NCI-H2107 treated with DMSO at 0.1 percent for 48 hours (cell line): ENCODE measurements at regions not wholly inside any gene's neighbourhood (a gene's known extent, or its start where the extent isn't known, plus 50 kb on each side); places are given as distances from the start of the nearest gene placed in this dataset.

Source experiments
- DNase-seq: peaks from one replicate; lab custom pipeline; 2025; ENCODE audit not compliant: unreplicated experiment; lab: John Stamatoyannopoulos, UW

DNA sequence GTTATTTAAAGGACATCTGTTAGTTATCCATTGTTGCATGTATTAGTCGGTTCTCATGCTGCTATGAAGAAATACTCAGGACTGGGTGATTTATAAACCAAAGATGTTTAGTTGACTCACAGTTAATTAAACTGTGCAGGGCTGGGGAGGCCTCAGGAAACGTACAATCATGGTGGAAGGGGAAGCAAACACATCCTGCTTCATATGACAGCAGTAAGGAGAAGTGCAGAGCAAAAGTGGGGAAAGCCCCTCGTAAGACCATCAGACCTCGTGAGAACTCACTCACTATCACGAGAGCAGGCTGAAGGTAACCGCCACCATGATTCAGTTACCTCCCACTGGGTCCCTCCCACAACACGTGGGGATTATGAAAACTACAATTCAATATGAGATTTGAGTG lies 2064.1 kb downstream of the MAT2B start:
- no peak for DNase-seq

DNA sequence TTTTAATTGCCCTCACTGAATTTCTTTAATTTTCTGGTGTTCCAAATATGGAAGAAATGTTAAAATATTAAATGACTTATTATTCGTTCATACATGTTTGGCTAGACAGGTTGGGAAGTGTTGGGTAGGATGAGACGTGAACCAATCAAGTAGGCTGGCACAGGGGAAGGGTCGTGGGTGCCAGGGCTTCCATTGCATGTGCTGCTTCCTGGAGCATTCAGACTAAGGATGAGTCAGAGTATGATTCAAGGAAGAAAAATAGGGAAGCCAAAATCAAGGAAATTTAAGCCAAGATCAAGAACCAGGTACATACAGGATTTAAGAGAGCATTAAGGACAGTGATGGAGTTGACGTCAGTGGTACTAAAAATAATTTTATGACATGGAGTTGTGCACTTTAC lies 2068.0 kb downstream of the MAT2B start:
- DNase-seq: no peak

DNA sequence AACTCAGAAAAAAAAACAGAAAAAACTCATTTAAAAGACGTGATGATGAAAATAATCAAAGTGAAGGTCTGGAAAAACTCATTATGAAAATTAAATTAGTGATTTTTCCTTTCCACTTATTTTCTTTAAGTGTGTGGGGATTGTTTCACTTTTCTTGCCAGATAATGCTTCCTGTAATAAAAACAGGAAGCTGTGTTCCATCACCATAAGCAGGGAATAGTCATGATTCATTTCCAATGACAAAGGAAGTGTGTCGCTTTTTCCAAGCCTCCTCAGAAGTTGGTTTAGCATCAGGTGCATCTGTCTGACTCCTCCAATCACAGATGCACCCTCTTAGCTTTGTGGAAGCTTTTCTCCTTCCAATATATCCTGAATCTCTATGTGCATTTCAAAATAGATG lies 2068.7 kb downstream of the MAT2B start:
- no peak for DNase-seq

DNA sequence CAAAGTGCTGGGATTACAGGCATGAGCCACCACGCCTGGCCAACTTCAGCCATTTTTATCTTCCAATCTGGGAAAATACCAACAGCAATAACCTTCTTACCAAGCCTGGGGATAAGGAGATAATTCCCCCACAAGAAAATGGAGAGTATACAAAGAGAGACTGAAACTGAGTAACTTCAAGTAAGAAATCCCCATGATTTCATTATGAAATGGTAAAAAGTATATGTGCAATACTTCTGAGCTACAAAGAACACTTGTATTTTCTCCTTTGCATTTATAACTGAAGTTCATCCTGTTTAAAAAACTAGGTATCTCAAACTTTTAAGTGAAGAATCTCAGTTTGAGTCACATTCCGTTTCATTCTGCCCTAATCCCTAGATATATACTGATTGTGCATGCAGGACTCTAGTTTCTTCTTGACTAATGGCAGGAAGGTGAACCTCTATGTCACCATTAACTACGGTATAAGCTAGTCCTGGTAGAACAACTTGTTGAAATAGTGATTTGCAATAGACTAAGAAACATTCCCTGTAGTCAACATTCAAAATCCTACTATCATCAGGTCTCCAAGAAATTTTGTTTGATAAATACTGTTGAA lies 2071.4 kb downstream of the MAT2B start:
- DNase-seq: no peak

DNA sequence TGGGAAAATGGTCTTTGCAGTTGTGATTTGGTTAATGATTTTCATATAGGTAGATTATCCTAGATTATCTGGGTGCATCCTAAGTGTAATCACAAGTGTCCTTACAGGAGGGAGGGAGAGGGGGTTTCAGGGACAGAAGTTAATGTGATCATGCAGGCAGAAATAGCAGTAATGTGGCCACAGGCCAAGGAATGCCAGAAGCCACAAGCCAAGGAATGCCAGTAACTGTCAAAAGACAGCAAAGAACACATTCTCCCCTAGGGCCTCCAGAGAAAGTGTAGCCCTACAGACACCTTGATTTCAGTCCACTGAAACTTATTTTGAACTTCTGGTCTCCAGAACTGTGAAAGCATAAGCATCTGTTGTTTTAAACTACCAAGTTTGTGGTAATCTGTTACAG lies 2074.5 kb downstream of the MAT2B start:
- no peak for DNase-seq

DNA sequence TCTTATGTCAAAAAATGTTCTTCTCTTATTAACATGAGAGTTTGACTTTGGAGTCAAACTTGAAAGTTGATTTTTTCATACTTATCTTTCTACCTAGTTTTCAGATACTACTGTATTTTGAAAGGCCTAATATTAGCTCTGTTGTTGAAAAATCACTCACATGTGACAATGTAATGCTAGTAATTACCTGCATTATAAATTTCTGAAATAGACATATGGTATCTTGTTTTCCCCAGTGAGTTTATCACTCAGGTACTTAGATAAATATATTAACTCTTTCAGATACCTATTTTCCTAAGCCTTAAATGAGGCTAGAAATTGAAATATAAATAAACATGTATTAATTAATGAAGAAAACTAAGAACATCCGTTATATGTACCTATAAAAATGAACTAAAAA lies 2089.3 kb downstream of the MAT2B start:
- no peak for DNase-seq

DNA sequence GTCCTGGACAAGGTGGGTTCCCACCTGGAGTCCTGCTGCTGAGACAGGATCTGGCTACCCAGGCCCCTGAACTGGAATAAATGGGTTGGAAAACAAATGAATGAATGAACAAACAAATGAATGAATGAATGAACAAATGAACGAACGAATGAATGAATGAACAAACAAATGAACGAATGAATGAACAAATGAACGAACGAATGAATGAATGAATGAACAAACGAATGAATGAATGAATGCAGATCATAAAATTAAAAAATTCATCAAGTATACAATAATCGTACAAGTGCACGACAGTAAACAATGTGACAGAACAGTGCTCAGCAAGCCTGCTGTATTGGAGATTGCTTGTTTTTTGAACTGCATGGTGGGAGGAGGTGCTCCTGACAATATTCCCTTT lies 2097.1 kb downstream of the MAT2B start:
- no peak for DNase-seq

DNA sequence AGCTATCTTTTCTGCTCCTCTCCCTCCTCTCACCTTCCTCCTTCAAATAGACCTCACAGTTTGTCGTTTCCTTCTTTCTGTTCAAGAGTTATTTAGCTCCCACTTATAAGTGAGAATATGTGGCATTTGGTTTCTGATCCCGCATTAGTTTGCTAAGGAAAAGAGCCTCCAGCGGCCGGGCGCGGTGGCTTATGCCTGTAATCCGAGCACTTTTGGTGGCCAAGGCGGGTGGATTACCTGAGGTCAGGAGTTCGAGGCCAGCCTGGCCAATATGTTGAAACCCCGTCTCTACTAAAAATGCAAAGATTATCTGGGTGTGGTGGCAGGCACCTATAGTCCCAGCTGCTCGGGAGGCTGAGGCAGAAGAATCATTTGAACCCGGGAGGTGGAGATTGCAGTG lies 2101.6 kb downstream of the MAT2B start:
- no peak for DNase-seq

DNA sequence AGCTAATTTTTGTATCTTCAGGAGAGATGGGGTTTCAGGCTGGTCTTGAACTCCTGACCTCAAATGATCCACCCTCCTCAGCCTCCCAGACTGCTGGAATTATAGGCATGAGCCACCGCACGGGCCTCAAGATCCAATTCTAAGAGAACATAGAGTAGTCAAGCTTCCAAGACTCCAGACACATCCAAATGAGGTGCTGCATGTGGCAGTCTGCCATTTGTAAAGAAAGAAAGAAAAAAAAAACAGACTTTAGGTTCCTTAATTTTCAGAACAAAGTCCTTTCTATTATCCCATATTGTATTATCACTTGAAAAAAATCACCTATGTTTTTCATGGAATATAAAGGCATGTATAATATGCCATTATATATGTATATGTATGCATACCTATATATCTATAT lies 2104.5 kb downstream of the MAT2B start:
- DNase-seq: no peak

DNA sequence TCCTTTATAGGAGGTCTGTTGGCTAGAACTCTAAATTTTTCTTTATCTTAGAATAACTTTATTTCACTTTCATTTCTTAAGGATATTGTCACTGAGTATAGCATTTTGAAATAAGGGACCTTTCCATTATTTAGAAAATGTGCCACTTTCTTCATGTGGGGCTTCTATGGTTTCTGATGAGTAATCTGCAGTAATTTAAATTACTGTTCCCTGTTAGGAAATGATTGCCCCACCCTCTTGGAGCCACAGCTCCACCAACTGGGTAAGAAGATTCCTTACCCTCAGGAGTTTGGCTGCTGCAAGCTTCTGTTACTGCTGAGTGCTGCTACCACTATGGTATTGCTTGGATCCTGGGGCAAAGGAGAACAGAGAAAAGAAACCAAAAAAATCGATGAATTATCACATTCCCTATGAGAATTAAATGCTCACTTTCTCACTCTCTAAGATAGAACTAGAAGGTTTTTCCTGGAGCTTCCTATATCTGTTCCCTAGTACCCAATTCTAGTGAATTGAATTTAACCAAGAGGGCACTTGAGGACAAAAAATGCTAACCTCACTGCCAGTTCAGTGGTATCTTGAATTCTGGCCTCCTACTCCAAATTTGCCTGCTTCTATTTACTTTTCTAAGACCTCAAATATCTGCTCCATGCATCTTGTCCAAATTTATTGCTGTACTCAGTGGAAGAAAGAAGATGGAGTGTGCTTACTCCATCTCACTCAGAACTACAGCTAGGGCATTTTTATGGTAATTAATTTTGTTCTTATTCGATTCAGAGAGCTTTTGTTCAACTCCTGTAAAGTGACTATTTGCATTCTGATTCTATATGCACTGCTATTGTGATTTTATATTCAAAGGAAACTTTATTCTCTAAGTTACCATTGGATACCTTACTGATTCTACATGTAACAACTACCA lies 2111.3 kb downstream of the MAT2B start:
- DNase-seq: no peak

DNA sequence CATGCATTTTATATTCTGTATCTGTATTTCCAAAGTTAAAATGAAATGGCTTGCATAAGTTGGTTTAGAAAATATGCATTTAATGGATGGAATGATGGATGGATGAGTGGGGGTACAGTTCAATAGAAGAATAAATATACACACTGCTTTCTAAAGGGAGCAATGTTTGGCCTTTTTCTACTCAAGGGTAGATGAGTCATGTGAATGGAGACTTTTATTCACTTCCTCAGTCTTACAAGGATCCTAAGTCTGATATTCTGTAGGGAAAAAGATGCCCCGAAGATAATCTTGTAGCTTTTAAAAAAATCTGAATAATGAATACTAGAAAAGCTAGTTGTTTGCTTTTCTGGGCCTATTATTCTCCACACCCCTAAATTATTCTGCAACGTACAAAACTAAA lies 2112.1 kb downstream of the MAT2B start:
- no peak for DNase-seq

DNA sequence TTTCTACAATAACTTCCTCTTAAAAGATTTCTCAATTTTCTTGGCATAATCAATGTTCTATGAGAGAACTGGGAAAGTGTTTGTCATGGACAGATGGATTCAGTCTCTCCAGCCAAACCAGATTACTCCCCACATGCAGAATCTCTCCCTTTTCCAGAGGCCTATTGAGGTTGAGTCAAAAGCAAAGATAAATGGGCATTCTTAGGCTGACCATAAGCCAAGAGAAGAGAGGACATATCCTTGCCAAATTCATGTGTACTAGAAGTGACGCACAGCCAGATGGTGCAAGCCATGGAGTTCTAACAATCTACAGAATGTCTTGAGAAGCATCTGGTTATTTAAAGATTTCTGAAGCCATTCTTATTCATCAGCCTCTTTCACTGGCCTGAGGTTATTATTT lies 2115.0 kb downstream of the MAT2B start:
- no peak for DNase-seq

DNA sequence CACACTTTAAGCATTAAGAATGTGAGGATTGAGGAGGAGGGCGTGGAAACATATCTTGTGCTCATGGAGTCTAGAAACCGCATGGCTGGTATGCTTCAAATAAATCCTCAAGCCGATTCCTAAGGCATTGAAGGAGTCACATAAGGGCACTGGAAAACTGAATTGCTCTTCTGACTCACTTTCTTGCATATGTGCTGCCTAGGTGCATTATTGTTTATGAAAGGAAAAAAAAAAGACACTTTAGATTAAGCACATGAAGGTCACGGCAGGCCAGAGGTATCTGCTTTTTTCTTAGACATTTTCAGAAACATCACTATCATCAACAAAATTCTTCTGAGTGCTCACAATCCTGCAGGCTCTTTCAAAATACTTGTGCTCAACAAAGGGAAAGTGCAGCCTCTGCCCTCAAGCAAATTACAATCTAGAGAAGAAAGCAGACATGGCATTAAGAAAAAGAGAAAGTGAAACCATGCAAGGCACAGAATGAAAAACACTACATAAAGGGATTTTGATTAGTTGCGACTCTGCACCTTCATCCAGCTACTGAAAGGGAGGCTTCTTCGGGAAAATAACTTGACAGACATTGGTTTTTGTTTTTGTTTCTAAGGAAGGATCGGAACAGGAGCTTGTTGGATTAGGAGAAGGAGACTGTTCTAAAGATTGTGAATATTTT lies 2117.6 kb downstream of the MAT2B start:
- DNase-seq: no peak

DNA sequence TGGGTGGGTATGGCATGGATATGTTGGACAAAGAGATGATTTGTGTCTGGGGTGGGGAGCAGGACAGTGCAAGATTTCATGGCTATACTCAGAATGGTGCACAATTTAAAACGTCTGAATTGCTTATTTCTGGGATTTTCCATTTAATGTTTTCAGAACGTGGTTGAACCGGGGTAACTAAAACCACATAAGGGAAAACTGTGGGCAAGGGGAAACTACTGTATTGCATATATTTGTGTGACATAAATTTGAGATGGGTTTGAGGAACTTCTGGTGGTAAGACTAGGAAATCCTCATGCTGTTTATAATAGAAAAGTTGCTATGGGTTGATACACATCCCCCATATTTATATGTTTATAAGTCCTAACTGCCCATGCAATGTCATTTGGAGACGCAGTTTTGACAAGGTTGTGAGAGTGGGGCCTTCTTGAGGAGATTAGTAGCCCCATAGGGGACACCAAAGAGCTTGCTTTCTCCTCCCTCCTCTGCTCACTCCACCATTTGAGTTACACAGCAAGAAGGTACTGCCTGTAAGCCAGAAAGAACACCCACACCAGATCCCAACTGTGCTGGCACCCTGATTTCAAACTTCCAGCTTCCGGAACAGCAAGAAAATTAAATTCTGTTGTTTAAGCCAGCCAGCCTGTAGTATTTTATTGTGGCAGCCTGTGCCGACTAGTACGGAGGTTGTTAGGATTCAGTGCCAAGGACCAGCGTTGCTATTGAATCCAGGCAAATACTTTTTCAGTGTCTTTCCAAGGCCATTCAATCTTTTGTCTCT lies 2118.9 kb downstream of the MAT2B start:
- DNase-seq: no peak

DNA sequence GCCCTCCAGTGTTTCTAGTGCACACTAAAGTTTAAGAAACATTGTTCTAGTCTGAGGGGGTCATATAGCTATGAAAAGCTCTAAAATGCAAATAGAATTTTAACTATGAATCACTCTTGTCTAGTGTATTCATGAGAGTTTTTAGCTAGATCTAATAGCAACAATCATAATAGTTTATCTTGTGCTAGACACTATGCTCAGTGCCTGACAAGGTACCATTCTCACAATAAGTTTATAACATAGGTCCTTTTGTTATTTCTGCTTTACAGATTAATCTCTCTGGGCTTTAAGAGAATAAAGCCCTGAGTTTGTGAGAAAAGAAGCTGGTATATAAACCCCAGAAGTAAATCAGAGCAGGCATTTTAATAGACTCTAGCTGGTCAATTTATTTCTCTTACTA lies 2120.7 kb downstream of the MAT2B start:
- DNase-seq: no peak

DNA sequence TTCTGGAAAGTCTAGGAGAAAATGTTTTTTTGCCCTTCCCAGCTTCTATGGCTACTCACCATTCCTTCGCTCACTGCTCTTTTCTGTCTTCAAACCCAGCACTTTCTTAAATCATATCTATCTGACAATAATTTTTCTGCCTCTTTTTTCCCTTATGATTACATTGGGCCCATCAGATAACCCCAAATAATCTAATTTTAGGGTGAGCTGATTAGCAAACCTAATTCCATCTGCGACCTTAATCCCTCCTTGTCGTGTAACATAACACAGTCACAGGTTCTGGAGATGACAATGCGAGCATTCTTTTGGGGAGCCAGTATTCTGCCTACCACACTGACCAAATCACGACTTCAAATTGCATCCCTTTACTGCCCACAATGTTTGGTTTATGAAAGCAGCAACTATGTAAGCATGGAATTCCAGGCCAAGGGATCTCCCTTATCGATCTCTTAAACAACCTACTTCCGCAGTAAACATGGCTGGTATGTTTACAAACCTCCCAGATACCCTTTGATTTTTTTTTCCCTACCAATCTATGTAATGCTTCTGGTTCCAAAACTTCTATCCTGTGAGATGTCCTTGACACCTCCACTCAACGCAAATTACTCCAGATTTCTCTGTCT lies 2122.2 kb downstream of the MAT2B start:
- DNase-seq: no peak

DNA sequence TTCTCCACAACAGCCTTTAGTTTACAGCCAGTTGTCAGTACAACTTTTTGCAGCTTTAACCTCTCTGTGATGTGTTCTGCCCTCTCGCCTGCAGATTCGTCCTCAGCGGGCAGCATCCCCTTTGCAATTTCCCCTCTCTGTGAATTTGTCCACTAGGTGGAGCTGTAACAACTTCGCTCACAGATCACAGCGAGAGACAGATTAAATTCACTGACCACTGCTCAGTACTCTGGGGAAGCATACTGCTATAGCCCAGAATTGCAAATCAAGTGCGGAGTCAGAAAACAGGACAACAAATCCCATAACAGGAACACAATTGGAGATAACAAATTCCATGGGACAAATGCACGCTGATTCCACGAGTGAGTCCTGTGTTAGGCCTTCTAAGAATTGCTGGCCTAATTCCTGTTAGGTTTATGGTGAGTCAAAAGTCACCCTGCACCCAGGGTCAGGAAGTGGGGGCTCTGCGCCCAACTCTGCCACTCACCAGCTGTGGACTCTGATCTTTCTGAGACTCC lies 2124.9 kb downstream of the MAT2B start:
- DNase-seq: no peak

DNA sequence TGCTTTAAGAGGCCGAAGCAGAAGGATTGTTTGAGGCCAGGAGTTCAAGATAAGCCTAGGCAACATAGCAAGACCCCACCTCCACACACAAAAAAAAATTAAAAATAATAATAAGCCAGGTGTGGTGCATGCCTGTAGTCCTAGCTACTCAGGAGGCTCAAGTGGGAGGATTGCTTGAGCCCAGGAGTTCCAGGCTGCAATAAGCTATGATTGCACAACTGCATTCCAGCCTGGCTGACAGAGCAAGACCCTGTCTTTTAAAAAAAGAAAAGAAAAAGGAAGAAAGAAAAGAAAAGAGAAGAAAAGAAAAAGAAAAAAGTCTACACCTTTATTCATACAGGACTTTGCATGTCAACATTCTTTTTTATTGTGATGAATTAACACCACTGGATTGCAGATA lies 2125.8 kb downstream of the MAT2B start:
- DNase-seq: no peak

DNA sequence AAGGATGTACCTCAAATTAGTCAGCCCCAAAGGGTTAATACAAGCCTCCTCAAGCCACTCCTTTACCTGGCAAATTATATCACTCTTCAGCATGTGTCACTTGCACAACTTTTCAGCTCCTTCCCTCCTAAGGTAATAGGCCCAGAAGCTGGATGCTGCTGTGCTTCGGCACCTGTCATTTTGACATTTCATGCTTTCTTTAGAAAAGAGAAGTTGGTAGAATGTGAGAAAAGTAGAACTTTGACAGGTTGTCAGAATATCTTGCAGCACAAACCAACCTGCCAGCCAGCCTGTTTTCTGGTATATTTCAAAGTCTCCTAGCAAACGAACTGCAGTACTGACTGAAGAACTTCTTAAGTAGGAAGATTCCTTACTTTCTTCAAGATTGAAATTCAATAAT lies 2136.9 kb downstream of the MAT2B start:
- DNase-seq: no peak

DNA sequence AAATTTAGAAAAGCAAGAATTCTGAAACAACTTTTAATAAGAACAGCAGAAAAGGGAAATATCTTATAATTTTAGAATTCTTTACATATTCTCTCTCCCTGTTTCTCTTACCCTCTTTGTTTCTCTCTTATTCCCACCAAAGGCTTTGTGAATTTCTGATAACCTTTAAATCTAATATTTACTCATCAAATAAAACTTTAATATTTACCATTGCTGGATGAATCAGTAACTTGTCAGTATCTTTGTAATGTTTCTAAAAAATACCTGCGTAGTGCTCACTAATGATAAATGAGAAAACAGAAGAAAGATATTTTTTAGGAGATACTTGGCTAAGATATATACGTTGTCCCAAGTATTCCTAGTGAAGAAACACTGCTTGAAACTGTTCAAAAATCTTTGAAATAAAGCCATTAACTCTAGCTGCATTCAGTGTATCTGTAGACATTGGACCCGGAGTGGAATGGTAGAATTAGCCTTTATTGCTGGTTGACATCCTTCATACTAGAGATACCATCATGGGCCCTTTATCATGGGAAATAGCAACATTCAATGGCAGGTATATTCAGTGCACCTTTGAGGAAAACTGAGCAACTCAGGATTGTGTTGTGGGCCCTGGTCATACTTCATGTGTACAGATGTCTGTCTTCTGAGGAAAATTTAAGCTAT lies 2160.4 kb downstream of the MAT2B start:
- DNase-seq: no peak
